ENCODE measurements at regions not wholly inside any gene's neighbourhood (a gene's known extent, or its start where the extent isn't known, plus 50 kb on each side); places are given as distances from the start of the nearest gene placed in this dataset.

- H4K20me1 ChIP-seq (ENCODE audit: insufficient read depth, low read depth, low read length), result no peaks in the 10 kb centered on the region
- no peaks in the 10 kb centered on the region for H3K79me2 ChIP-seq (ENCODE audit: low read length)
- H3K9ac ChIP-seq (ENCODE audit: low read length), result no peak overlapping the region
- H3K4me3 ChIP-seq (ENCODE audit: low read length), result no peak overlapping the region
- DNase-seq, result no peak
- no peak overlapping the region for H3K27ac ChIP-seq (ENCODE audit: low read length)
- H3K4me2 ChIP-seq (ENCODE audit: low read depth, low read length, poor library complexity, severe bottlenecking), result no peak overlapping the region
- no peaks in the 10 kb centered on the region for H3K27me3 ChIP-seq (ENCODE audit: low read length)
- no peaks in the 10 kb centered on the region for H3K36me3 ChIP-seq (ENCODE audit: insufficient read depth, low read length)
- no peaks in the 10 kb centered on the region for H3K9me3 ChIP-seq (ENCODE audit: low read length)
- H2AFZ ChIP-seq (ENCODE audit: low read length), result no peak overlapping the region
- H3K9me2 ChIP-seq (replicated peaks; ENCODE audit: insufficient read depth, low read length), result no peaks in the 10 kb centered on the region
- no peaks in the 10 kb centered on the region for H3K4me1 ChIP-seq (ENCODE audit: low read length)
Observed at GRCh38 chr1:58870298-58870676, 86.4 kb upstream of the JUN start.

- H3K27me3 ChIP-seq (ENCODE audit: low read length), result no peaks in the 10 kb centered on the region
- no peak overlapping the region for H2AFZ ChIP-seq (ENCODE audit: low read length)
- H3K9ac ChIP-seq (ENCODE audit: low read length), result no peak overlapping the region
- no peaks in the 10 kb centered on the region for H4K20me1 ChIP-seq (ENCODE audit: insufficient read depth, low read depth, low read length)
- H3K4me2 ChIP-seq (ENCODE audit: low read depth, low read length, poor library complexity, severe bottlenecking), result no peak overlapping the region
- H3K9me3 ChIP-seq (ENCODE audit: low read length), result no peaks in the 10 kb centered on the region
- H3K9me2 ChIP-seq (replicated peaks; ENCODE audit: insufficient read depth, low read length), result no peaks in the 10 kb centered on the region
- no peaks in the 10 kb centered on the region for H3K4me1 ChIP-seq (ENCODE audit: low read length)
- H3K4me3 ChIP-seq (ENCODE audit: low read length), result no peak overlapping the region
- H3K79me2 ChIP-seq (ENCODE audit: low read length), result no peaks in the 10 kb centered on the region
- H3K36me3 ChIP-seq (ENCODE audit: insufficient read depth, low read length), result no peaks in the 10 kb centered on the region
- H3K27ac ChIP-seq (ENCODE audit: low read length), result no peak overlapping the region
- DNase-seq, result no peak
Observed at GRCh38 chr1:58874342-58874741, 90.5 kb upstream of the JUN start.

- Histone ChIP-seq H3K9me3 (ENCODE audit: low read length) (no peaks in the 10 kb centered on the region), H3K27ac (ENCODE audit: low read length) (no peak overlapping the region), H3K4me1 (ENCODE audit: low read length) (no peaks in the 10 kb centered on the region), H2AFZ (ENCODE audit: low read length) (no peak overlapping the region), H3K4me3 (ENCODE audit: low read length) (no peak overlapping the region), H3K36me3 (ENCODE audit: insufficient read depth, low read length) (no peaks in the 10 kb centered on the region), H4K20me1 (ENCODE audit: insufficient read depth, low read depth, low read length) (no peaks in the 10 kb centered on the region), H3K27me3 (ENCODE audit: low read length) (no peaks in the 10 kb centered on the region), H3K9ac (ENCODE audit: low read length) (no peak overlapping the region), H3K4me2 (ENCODE audit: low read depth, low read length, poor library complexity, severe bottlenecking) (no peak overlapping the region), H3K79me2 (ENCODE audit: low read length) (no peaks in the 10 kb centered on the region), H3K9me2 (replicated peaks; ENCODE audit: insufficient read depth, low read length) (no peaks in the 10 kb centered on the region)
- no peak for DNase-seq
Observed at GRCh38 chr1:58874757-58875755, 91.2 kb upstream of the JUN start.

GRCh38 chr1:58879464-58879863 lies 95.6 kb upstream of the JUN start:
- H3K36me3 ChIP-seq (ENCODE audit: insufficient read depth, low read length), result no peaks in the 10 kb centered on the region
- H3K9ac ChIP-seq (ENCODE audit: low read length), result no peak overlapping the region
- DNase-seq, result no peak
- no peaks in the 10 kb centered on the region for H3K27me3 ChIP-seq (ENCODE audit: low read length)
- H2AFZ ChIP-seq (ENCODE audit: low read length), result no peak overlapping the region
- no peaks in the 10 kb centered on the region for H3K9me2 ChIP-seq (replicated peaks; ENCODE audit: insufficient read depth, low read length)
- H4K20me1 ChIP-seq (ENCODE audit: insufficient read depth, low read depth, low read length), result no peaks in the 10 kb centered on the region
- no peak overlapping the region for H3K27ac ChIP-seq (ENCODE audit: low read length)
- H3K79me2 ChIP-seq (ENCODE audit: low read length), result no peaks in the 10 kb centered on the region
- no peak overlapping the region for H3K4me2 ChIP-seq (ENCODE audit: low read depth, low read length, poor library complexity, severe bottlenecking)
- H3K4me1 ChIP-seq (ENCODE audit: low read length), result no peaks in the 10 kb centered on the region
- H3K9me3 ChIP-seq (ENCODE audit: low read length), result no peaks in the 10 kb centered on the region
- H3K4me3 ChIP-seq (ENCODE audit: low read length), result no peak overlapping the region

- H3K9ac ChIP-seq (ENCODE audit: low read length), result no peak overlapping the region
- no peaks in the 10 kb centered on the region for H3K9me3 ChIP-seq (ENCODE audit: low read length)
- no peak overlapping the region for H2AFZ ChIP-seq (ENCODE audit: low read length)
- no peak overlapping the region for H3K4me3 ChIP-seq (ENCODE audit: low read length)
- H3K27me3 ChIP-seq (ENCODE audit: low read length), result no peaks in the 10 kb centered on the region
- no peaks in the 10 kb centered on the region for H3K36me3 ChIP-seq (ENCODE audit: insufficient read depth, low read length)
- H4K20me1 ChIP-seq (ENCODE audit: insufficient read depth, low read depth, low read length), result no peaks in the 10 kb centered on the region
- H3K4me1 ChIP-seq (ENCODE audit: low read length), result no peaks in the 10 kb centered on the region
- no peak for DNase-seq
- no peaks in the 10 kb centered on the region for H3K9me2 ChIP-seq (replicated peaks; ENCODE audit: insufficient read depth, low read length)
- H3K4me2 ChIP-seq (ENCODE audit: low read depth, low read length, poor library complexity, severe bottlenecking), result no peak overlapping the region
- H3K79me2 ChIP-seq (ENCODE audit: low read length), result no peaks in the 10 kb centered on the region
- H3K27ac ChIP-seq (ENCODE audit: low read length), result no peak overlapping the region
Observed at GRCh38 chr1:58880592-58880991, 96.7 kb upstream of the JUN start.

- Histone ChIP-seq H3K79me2 (ENCODE audit: low read length) (no peaks in the 10 kb centered on the region), H3K4me3 (ENCODE audit: low read length) (no peak overlapping the region), H3K9me2 (replicated peaks; ENCODE audit: insufficient read depth, low read length) (no peaks in the 10 kb centered on the region), H2AFZ (ENCODE audit: low read length) (no peak overlapping the region), H3K36me3 (ENCODE audit: insufficient read depth, low read length) (no peaks in the 10 kb centered on the region), H3K4me2 (ENCODE audit: low read depth, low read length, poor library complexity, severe bottlenecking) (no peak overlapping the region), H3K27ac (ENCODE audit: low read length) (no peak overlapping the region), H4K20me1 (ENCODE audit: insufficient read depth, low read depth, low read length) (no peaks in the 10 kb centered on the region), H3K27me3 (ENCODE audit: low read length) (no peaks in the 10 kb centered on the region), H3K9ac (ENCODE audit: low read length) (no peak overlapping the region), H3K4me1 (ENCODE audit: low read length) (no peaks in the 10 kb centered on the region), H3K9me3 (ENCODE audit: low read length) (no peaks in the 10 kb centered on the region)
- no peak for DNase-seq
Observed at GRCh38 chr1:58881471-58881994, 97.7 kb upstream of the JUN start.

GRCh38 chr1:58882322-58882948 lies 98.6 kb upstream of the JUN start:
- no peaks in the 10 kb centered on the region for H3K36me3 ChIP-seq (ENCODE audit: insufficient read depth, low read length)
- H3K9ac ChIP-seq (ENCODE audit: low read length), result no peak overlapping the region
- no peaks in the 10 kb centered on the region for H3K9me3 ChIP-seq (ENCODE audit: low read length)
- no peak overlapping the region for H3K27ac ChIP-seq (ENCODE audit: low read length)
- no peak overlapping the region for H3K4me3 ChIP-seq (ENCODE audit: low read length)
- no peak for DNase-seq
- H3K9me2 ChIP-seq (replicated peaks; ENCODE audit: insufficient read depth, low read length), result no peaks in the 10 kb centered on the region
- no peaks in the 10 kb centered on the region for H3K79me2 ChIP-seq (ENCODE audit: low read length)
- H3K4me2 ChIP-seq (ENCODE audit: low read depth, low read length, poor library complexity, severe bottlenecking), result no peak overlapping the region
- no peak overlapping the region for H2AFZ ChIP-seq (ENCODE audit: low read length)
- no peaks in the 10 kb centered on the region for H3K4me1 ChIP-seq (ENCODE audit: low read length)
- H3K27me3 ChIP-seq (ENCODE audit: low read length), result no peaks in the 10 kb centered on the region
- H4K20me1 ChIP-seq (ENCODE audit: insufficient read depth, low read depth, low read length), result no peaks in the 10 kb centered on the region

- no peak overlapping the region for H3K4me3 ChIP-seq (ENCODE audit: low read length)
- no peaks in the 10 kb centered on the region for H3K79me2 ChIP-seq (ENCODE audit: low read length)
- H3K9me3 ChIP-seq (ENCODE audit: low read length), result no peaks in the 10 kb centered on the region
- H4K20me1 ChIP-seq (ENCODE audit: insufficient read depth, low read depth, low read length), result no peaks in the 10 kb centered on the region
- no peak overlapping the region for H3K9ac ChIP-seq (ENCODE audit: low read length)
- no peaks in the 10 kb centered on the region for H3K4me1 ChIP-seq (ENCODE audit: low read length)
- H3K36me3 ChIP-seq (ENCODE audit: insufficient read depth, low read length), result no peaks in the 10 kb centered on the region
- no peak overlapping the region for H3K4me2 ChIP-seq (ENCODE audit: low read depth, low read length, poor library complexity, severe bottlenecking)
- no peak overlapping the region for H2AFZ ChIP-seq (ENCODE audit: low read length)
- no peak overlapping the region for H3K27ac ChIP-seq (ENCODE audit: low read length)
- no peaks in the 10 kb centered on the region for H3K27me3 ChIP-seq (ENCODE audit: low read length)
- DNase-seq, result no peak
- no peaks in the 10 kb centered on the region for H3K9me2 ChIP-seq (replicated peaks; ENCODE audit: insufficient read depth, low read length)
Observed at GRCh38 chr1:58883037-58883887, 99.4 kb upstream of the JUN start.

Measured in Karpas-422 (cell line).